Activated CD4-positive, alpha-beta T cell treated with anti-CD3 and anti-CD28 coated beads for 24 hours (primary cell): ENCODE measurements at regions not wholly inside any gene's neighbourhood (a gene's known extent, or its start where the extent isn't known, plus 50 kb on each side); places are given as distances from the start of the nearest gene placed in this dataset.

Experiments
- DNase-seq, 2 donors: peaks; one replicate each; pipeline ENCODE4 v3.0.0-alpha.2; 2020; ENCODE audit warnings: low read depth in 2 of 2

DNA sequence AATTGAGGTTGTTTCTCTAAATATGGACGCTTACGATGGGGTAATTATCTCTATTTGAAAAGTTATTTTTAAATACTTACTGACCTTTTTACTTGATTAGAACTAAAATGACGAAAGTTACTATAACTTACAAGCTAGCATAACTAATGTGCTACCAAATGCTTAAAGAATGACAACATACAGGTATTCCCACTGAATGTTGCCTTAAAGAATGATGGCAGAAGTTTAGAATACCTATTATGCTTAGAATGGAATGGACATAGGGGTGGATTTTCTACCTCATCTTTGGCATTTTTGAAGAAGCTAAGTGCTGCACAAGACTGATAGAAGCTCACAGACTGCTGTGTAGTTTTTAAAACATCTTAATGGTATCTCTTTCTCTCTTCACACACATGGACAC, 284.8 kb downstream of the THBS2 start:
- no peak for DNase-seq

DNA sequence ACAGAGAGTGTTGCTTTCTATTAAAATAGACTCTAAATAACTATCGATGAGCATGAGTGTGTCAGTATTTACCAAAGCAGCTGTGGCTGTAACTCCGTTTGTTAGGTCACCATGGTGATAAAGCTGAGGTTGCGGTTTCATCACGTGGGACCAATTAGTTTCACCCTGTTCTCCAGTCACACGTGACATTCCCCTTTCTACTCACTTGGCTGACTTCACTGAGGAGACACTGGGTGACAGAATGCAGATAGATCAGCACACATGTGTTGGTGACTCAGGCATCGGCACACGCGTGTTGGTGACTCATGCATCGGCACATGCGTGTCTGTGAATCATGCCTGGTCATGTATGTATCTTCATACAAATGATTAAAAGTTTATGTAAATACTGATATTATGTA, 285.4 kb downstream of the THBS2 start:
- no peak for DNase-seq

DNA sequence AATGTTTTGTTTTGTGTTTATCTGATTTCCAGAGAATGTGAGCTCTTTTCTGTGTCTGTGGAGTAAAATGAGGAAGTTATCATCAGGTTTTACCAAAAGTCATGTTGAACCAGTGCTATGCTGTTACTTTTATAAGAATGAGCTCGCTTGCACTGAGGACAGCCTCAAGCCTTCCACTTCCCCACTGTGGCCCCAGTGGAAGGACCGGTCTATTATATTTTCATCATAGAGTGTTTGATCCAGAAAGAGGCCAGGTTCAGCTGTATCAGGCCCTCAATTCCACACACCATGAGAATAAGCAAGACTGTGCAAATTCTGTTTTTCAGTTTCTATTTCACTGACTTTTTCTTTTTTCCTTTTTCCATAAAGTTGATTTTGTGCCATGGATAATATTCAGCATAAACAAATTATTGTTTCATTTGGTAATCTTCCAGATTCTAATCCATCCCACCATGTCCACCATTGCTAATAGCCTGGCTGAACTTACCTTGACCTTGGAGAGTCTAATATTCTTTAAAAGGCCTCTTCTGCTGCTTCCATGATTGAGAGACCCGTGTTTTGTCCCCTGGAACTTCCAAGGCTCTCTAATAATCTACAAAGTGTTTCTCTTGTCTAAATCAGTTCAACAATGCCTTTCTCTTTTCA, 286.2 kb downstream of the THBS2 start:
- DNase-seq, result no peak

DNA sequence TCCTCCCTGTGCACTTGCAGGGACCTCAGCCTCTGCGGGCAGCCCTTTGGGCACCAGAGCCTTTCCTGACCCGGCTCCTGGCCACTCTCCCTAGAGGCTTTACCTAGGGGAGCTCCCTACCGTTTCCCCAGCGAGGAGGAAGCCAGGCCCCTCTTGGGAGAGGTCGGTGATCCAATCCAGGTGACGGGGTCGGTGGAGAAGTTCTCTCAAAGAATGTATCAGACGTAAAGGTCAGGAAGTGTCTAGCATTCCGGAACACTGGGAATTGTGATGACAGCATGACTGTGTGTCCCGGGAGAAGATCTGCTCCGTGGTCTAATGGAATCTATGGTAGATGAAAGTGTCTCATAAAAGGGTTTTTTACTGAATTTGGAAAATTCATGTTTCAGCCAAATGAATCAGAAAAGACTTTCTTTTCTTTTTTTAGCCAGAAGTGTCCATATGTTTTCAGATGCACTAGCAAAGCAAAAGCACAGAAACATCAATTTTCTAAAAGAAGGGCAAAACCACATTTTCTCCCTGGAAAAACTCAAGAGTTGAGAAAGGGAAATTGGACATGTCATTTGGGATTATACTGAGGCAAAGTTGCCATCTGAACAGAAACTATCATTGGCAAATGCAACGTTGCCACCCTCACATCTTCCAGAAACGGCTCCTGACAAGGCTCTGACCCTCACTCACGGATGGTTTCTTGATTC, 289.4 kb downstream of the THBS2 start:
- DNase-seq, result no peak

DNA sequence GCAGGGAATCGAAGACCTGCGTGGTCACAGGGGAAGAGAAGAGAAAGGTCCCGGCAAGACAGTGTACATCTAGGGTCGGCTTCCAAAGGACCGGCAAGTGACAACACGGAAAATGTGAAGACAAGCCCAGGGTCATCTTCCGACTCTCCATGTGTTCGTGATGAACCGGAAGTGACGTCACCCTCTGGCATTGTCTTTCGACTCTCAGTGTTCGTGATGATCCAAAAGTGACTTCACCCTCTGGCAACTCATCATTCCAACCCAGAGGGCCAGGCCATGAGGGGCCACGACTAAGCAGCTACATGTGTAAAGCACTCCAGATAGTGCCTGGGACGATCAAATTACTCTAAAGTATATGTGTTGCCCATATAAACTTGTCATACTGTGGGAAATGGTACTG, 290.8 kb downstream of the THBS2 start:
- DNase-seq, result no peak

DNA sequence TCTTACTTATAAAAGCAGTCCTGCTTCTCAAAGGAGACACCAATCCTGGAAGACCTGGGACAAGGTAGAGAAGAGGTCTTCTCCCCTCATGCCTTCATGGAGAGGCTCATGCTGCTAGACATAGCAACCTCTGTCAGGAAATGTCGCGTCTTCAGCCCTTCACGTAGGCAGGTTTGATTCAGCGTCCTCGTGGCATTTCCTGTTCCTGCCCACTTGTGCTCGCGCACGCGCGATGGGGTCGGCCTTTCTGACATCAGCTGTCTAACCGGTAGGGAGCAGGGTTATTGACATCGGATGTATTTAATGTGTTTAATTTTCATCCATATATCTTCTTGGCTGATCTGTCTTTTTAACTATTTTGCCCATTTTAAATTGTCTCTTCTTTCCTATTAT, 292.4 kb downstream of the THBS2 start:
- no peak for DNase-seq

DNA sequence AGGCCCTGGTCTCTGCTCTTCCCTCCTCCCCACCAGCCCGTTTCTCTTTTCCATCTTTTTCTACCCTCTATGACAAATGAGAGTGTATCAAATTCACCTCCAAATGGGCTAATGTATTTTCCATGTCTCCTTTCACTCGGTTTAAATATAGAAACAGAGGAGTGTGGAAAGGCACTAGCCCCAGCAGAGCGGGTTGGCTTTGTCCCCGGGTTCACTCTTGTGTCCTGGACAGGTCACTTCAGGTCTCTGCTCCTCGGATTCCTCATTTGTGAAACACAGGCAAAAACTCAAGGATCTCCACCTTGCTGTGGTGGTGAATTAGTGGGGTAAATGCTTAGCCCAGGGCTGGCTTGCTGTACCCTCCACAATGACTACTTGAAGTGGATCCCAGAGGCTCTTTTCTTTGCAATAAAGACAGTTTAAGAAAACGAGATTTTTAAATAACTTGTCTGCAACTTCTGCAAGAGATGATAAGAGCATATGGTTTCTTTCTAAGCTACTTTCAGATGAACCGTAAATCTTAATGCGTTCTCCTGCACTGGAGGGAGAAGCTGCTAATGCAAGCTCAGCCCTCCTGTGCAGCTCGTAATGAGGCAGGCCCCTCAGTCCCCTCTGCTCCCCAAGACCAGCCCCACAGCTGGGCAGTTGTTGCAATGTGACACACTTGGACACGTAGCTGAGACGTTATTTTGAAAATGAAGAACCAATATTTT, 292.9 kb downstream of the THBS2 start:
- no peak for DNase-seq

DNA sequence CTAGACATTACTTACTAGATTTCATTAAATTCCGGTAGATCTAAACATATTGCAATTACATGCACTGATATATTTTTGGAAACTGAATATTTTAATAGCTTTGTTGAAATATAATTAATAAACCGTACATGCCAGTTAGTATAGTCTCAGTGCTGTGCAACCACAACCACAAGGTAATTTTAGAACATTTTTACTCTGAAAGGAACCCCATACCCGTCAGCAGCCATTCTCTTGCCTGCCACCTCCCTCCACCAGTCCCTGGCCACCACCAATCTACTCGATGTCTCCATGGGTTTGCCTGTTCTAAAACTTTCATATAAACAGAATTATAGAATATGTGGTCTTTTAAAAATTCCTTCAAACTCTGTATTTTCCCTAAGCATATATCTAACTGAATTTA, 293.9 kb downstream of the THBS2 start:
- DNase-seq, result no peak

DNA sequence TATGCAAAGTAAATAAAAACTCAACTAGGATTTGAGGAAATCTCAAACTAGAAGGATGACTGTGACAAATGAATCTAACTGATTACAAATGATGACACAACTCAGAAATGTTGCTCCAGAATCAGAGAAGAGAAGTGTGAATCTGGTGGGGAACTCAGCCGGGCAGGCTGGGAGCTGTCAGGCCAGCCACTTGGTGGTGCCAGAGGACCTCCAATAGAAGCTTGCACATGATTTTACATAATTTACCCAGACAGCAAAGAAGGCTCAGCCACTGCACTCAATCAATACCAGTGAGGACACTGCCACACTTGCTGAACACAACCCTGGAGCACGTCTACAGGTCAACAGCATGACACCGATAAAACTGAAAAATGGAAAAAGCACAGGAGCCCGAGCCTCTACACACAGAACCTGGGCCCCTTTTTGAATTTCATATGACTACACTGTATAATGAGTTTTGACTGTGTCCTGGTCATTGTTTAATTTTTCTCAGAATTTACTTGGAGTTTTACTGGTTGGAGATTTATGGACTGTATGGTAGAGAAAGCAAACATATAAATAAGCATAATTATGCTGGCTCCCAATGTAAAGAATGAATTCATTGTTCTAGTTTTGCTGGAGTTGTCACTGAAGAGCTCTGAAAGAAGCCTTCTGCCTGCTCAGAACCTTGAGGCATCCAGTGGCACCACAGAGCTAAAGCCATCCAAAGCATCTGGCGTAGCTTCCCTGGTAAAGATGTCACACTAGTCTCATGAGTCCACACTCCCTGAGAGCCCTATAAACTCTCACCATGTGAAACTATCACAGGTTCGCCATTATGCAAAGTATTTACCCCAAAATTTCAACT, 296.5 kb downstream of the THBS2 start:
- peak; percentile 3 to 22 for DNase-seq

DNA sequence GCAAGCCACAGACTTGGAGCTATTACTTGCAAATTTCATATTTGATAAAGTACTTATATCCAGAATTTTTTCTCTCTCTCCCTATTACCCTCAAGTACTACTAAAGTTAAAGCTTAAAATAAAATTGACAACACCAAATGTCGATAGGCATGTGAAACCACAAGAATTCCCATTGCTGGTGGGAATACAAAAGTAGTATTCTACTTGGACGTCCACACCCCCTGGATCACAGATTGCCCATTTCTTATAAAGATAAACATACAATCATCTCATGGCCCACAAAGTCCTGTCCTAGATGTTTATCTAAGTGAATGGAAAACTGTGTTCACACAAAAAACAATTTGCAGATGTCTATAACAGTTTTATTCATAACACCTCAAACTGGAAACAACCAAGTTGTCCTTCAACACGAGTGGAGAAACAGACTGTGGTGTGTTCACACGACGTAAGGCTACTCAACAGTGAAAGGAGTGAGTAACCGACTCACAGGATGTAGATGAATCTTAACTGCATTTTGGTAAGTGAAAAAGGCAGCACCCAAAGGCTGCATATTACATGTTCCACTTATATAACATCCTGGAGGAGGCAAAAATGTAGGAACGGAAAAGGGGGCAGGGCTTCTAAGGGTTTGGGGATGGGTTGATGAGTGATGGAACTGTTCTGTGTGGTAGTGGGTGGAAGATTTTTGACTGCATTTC, 297.4 kb downstream of the THBS2 start:
- DNase-seq, result no peak

DNA sequence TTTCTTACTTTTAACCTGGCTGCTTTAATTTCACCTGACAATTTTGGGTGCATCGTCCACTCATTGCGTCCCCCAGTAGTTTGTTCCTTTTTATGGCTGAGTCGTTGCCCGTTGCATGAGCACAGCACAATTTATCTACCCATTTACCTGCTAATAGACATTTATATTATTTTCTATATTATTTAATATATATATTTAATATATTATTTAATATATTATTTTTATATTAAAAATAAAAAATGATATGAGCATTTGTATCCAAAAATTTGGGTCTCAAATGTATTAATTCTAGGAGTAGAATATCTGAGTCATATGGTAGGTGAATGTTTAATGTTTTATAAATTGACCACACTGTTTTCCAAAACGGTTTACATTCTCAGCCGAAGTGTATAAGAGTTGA, 300.2 kb downstream of the THBS2 start:
- DNase-seq, result no peak

DNA sequence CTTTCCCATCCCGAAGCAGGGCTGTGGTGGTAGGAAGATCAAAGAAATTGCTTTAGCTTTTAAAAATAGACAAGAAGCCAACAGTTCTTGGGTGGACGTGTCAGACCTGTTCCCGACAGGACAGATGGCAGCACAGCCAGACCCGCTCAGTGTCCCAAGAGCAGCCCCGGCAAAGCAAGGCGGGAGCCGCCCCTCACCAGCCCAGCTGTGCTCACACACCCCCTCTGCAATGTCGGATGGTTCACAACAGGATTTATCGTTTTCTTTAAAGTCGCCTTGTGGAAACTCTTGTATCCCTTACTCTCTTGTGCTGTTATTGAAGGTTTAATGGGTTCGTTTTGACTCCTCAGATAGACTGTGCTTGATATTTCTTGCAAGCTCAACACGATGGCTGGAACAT, 302.4 kb downstream of the THBS2 start:
- no peak for DNase-seq

DNA sequence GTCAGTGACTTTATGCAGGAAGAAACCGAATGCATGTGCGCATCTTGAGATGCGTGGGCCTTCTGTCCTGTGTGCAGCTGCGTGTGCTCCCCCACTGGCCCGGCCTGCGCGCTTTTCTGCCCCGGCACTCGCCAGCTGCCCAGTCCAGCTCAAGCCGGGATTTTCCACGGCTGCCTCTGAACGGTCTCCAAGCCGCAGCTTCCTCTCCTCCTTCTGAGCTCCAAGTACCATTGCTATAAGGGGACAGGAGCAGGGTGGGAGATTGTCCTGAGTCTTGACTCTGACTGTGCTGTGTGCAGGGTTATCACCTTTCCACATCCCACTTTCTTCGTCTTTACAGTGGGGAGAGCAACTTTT, 302.8 kb downstream of the THBS2 start:
- DNase-seq, result no peak

DNA sequence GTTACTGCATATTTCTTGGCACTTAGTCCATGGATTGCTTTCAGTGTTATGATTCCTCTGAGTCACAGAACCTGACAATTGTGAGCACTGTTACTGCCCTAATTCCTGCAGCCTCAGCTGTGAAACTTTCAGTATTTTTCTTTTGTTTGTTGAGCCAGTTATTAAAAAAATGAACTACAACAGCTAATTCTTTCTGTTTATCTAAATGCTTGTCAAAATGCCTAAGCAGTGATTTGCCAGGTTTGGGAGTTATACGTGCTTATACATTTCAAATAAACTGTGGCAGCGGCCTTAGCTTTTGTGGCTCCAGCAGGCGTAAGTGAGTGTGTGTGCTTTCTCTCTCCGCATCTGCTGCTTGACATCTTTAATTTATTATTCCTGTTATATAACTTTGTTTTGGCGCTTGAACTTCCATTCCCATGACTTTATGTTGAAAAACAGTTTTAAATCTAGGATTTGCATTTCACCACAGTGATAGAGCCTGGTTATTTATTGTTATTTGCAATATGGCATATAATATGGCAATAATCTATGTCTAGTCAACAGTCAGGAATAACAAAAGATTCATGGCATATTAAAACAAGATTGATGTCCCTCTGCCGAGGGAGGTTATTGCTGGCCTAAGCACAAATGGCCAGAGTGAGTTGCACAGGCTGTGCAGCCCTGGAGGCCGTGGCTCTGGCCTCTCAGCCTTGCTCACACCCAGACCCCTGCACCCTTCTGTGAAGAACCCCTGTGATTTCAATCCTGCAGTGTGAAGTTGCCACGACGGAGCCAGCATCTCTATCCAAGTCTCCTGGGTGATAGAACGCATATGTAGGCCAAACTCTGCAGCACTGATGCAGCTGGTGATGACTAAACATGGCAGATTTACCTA, 303.4 kb downstream of the THBS2 start:
- DNase-seq, result no peak

DNA sequence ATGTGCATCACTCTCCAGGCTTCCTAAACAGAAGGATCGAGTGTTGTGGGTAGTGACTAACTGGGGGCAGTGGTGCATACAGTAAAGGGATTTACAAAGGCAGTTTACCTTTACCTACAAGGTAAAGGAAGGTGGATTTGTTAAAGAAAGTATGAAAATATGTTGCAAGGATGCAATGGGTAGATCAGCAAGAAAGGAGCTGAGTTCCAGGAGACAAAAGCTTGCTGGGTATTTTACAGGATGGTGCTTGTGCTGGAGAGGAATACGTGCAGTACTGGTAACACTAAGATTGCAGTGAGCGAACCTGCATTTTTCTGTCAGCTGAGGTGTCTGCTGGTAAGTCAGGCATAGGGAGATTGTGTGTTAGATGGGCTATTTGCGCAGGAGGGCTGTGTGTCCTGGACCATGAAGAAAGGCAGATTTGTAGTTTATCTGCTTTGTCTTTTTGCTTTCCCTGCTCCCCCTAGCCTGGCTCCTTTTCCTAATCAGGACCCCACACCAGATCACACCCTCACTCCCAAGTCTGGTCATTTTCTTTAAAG, 304.6 kb downstream of the THBS2 start:
- DNase-seq, result no peak

DNA sequence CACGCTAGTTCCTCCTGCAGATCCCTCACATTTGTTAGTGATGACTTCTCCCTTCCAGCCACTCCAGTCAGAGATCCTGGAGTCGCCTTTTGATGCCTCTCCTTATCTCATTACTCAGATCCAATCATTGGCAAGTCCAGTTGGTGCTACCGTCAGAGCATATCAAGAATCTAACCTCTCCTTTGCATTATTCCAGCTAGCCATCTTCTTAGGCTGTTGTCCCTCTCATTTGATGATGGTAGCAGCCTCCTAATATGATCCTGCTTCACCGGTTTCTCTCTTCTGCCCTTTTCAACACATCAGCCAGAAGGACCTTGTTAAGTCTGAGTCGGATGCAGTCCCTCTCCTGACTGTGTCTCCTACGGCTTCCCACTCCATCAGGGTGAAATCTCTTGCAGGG, 305.6 kb downstream of the THBS2 start:
- no peak for DNase-seq

DNA sequence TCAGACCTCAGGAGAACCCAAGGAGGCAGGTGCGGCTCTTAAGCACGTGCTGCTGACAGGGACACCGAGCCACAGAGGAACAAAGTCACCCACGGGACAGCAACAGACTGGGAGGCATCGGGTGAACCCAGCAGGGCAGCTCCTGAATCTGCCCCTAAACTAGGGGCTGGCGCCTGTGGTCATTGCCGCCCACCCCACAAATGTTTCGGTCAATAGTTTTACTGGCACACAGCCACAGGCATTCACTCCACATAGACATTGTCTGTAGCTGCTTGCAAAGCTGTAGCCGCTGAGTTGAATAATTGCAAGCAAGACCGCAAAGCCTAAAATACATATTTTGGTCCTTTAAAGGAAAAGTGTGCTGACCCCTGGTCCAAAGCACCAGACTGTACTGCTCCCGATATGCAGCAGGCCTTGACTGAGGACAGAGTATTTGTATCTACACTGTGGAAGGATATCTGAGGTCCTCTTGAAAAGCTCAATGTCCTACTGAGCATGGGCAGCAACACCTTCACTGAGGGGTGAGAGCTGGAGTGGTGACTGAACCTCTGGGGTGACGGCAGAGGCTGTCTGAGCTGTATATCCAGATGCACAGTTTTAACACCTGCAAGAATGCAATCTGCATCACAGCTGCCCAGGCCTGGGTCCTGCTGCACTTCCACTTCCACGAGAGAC, 310.3 kb downstream of the THBS2 start:
- no peak for DNase-seq

DNA sequence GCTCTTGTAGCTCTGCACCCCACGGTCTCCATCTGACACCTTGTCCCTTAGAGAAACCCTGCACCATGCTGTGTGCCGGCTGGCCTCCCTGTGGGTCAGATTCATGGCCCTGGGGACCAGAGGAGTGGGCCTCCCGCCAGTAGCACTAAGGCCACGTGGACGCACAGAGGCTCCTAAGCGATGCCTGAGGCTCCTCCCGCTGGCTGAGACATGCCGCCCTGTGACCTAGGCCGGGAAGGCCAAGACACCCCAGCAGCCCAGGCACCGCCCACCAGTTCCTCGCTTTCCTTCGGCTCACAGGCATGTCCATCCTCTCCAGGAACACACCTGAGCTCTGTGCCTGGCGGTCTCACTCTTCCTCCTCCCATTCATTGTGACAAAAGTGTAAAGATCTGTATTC, 311.0 kb downstream of the THBS2 start:
- no peak for DNase-seq

DNA sequence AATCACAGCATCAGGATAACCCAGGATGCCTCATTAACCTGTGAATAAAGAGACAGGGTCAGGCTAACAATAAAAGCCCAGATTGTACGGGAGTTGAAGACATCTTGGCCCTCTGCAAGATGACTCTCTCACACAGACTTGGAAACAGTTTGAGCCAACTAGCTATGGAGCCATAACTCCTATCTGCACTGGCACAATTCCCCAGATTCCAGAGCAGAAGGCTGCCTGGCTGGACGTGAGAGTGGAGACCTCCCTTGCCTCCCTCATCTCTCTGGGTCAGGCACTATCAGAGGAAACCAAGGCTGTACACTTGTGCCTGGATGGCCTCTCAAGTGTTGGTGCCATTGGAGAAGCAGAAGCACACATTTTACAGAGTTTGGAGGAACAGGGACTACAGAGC, 312.6 kb downstream of the THBS2 start:
- no peak for DNase-seq

DNA sequence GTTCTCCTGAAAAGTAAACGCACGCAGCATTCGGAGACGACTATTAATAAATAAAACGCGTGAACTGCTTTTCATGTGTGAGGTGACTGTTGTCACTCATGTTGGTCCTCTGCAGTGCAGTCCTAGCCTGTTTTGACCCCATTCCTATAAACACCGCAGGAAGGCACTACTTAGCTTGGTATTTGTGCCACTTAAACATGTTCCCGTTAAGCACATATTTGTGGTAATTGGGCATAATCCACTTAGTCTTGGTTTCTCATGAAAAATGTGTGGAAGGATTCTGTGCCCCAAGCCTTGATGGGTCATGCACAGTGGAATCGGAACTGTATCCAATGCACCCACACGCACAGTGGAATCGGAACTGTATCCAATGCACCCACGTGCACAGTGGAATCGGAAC, 313.9 kb downstream of the THBS2 start:
- no peak for DNase-seq
